HG02623 (cell line): ENCODE measurements at regions not wholly inside any gene's neighbourhood (a gene's known extent, or its start where the extent isn't known, plus 50 kb on each side); places are given as distances from the start of the nearest gene placed in this dataset.
"Not testable (repeated sequence)": the region's sequence is repeated elsewhere in the genome, so short reads cannot be mapped to it uniquely, and the experiment has no call there.

ENCODE experiments used
- ATAC-seq: cut with Tn5 transposase; IDR thresholded peaks from one replicate; pipeline ENCODE4 v1.9.1; 2021; ENCODE audit warnings: moderate library complexity; ENCODE audit not compliant: unreplicated experiment

DNA sequence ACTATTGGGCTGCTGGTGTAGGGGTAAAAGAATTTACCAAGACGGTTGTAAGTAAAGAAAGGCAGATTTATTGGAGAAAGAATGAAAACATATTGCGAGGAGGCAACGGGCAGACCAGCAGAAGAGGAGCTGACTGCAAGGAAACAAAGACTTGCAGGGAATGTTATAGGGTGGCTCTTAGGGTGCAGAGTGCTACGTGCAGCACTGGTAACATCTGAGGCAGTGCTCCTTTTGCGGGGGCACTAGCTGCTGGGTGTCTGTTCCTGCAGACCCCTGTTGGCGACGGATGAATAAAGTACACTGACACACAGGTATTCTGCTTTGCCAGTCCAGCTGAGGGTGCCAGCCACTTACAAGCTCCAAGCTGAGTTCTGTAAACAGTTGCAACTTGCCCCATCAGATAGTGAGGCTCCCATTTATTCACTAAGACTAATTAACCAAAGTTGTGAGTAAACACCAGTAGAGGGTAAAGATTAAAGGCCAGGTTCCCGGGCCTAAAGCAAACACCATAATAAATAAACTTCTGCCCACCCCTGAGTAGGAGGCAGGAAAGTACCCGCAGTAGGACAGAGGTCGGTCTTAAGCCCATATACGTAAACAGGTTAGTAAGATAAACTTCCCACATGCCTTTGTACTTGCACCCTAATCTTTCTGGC lies 140.2 kb upstream of the KCNK1 start:
- ATAC-seq = no peak

DNA sequence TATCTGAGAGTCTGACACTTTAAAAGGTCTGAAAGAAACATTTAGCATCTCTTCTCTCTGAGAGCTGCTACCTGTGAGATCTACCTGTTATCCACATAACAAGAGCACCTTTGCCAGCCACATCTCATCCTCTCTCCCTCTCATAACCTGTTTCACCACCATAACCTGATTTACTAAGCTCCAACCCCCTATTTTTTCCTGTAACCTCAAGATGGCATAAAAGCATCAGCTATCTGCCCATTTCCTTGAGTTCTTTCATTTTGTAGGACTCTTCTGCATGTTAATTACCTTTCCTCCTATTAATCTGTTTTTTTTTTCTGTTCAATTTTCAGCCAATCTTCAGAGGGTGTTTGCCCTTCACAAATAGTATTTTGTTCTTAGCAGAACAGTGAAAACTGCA lies 136.5 kb upstream of the KCNK1 start:
- no peak for ATAC-seq

- no peak for ATAC-seq
These were observed 135.3 kb upstream of the KCNK1 start for GRCh38 chr1:233478611-233479010.

- ATAC-seq = no peak
These were observed 134.6 kb upstream of the KCNK1 start for GRCh38 chr1:233479110-233479890.

- ATAC-seq = no peak
These were observed 133.7 kb upstream of the KCNK1 start for GRCh38 chr1:233480198-233480597.

- ATAC-seq = no peak
These were observed 131.5 kb upstream of the KCNK1 start for GRCh38 chr1:233482388-233482787.

GRCh38 chr1:233485385-233485784 lies 128.5 kb upstream of the KCNK1 start:
- ATAC-seq = no peak

DNA sequence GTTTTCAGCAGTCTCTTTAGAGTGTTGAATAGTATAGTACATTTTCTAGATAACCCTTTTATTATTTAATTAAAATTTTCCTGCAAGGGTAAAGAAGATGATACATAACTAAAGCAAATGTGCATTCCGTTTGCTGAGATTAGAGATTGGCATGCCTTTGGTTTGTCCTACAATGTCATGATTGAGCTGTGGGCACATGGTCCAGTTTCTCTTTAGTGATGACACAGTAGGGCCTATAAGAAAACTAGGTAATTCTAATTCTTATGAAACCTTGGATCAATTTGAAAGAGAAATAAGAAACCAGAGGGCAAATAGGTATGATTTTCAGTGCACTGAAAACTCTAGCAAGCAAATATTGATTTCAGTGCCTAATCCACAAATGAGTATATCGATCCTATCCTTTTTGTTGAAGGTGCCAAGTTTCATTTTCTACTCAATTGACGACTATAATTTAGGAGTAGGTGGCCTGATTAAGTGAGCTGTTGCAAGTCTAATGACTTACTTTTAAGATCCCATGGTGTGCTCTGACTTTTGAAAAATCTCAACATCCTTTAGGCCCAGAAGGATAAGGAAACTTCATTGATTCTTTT lies 128.0 kb upstream of the KCNK1 start:
- no peak for ATAC-seq

DNA sequence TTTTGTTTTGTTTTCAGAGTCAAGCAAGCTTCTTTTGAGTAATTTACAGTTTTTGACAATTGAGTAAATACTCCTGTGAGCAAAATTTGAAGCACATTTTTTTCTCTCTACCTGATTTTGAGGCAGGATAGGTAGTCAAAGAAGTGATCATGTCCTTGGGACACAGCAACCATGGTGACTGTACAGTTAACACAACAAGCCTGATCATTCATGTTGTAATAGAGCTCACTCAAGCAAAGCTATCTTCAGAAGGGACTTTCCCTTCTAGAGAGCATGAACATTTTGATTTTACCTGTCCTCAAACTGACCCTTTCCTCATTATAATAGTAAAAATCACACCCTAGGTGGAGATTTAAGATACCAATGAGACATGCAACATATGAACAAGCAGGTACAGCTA lies 126.5 kb upstream of the KCNK1 start:
- no peak for ATAC-seq

GRCh38 chr1:233489411-233489810 lies 124.5 kb upstream of the KCNK1 start:
- ATAC-seq = no peak

DNA sequence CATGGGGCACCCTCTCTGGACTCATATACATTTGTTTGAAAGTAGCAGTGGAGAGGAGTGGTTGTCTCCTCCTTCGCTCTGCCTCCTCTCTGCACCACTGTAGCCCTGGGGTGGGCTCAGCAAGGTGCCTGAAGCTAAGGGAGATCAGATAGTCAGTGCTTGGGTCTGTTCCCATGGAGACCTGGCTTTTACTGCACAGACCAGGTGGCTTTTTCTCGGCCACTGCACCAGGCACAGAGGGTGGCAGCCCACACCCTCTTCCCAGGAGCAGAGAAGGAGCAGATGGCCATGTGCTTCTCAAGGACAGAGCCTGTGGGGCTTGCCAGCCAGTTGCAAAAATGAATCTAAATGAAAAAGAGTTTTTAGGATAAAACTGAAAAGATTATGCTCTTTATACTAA lies 123.4 kb upstream of the KCNK1 start:
- ATAC-seq = no peak

DNA sequence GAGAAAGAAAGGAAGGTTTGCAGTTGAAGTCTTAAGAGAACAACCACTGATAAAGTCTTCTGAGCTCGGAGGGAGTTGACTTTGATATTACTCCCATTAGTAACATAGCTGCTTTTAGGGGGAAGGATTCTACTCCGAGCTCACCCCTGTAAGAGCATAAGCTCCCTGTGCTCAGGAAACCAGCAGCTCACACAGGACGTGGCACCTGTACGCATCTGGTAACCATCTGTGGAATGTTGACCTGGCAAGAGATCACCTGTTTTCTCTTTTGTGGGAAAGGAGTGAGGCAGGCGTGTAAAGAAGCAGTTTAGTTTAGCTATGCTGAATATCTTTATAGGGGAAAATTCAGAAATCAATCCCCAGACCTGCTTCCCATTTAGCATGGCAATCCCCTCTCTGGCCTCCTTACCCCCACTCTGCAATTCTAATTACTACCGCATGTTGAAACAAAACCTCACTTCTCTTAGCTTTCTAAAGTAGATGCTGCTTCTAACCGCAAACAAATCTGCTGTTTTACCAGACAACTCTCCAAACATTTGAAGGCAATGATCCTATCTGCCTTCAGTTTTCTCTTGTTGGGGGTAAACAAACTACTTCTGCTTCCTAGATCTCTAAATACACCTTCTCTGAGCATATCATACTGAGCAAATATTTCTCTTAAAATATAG lies 121.8 kb upstream of the KCNK1 start:
- no peak for ATAC-seq

GRCh38 chr1:233496993-233497392 lies 116.9 kb upstream of the KCNK1 start:
- no peak for ATAC-seq

- ATAC-seq = no peak
These were observed 116.2 kb upstream of the KCNK1 start for GRCh38 chr1:233497679-233498078.

GRCh38 chr1:233500106-233500505 lies 113.8 kb upstream of the KCNK1 start:
- ATAC-seq = no peak

DNA sequence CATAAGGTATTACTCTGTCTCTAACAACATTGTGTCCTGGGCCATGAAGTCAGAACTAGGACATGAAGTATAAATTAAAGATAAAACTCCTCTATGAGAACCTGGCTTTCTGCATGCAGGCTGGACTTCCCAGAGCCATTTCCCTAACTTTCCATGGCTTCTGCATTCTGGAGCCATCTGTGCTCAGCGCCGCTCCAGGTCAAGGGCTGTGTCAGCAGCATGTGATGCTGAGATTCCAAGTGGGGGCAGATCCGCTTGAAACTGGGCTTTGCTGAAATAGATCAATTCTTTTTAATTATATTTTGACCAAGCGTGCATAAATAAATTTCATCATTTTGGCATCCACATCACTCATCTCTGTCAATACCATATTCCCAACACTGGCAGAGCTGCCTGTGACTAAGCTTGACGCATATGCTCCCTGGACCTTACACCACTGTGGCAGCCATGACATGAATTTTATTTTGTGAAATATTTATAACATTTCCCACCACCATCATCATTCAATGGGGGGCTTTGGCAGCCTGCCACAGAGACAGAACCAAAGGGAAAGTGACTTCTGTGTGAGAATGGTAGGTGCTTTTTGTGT lies 110.4 kb upstream of the KCNK1 start:
- no peak for ATAC-seq

GRCh38 chr1:233505130-233505529 lies 108.8 kb upstream of the KCNK1 start:
- ATAC-seq = no peak

DNA sequence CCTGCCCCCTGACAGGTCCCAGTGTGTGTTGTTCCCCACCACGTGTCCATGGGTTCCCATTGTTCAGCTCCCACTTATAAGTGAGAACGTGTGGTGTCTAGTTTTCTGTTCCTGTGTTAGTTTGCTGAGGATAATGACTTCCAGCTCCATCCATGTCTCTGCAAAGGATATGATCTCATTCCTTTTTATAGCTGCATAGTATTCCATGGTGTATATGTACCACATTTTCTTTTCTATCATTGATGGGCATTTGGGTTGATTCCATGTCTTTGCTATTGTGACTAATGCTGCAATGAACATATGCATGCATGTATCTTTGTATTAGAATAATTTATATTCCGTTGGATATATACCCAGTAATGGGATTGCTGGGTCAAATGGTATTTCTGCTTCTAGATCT lies 108.0 kb upstream of the KCNK1 start:
- not testable (repeated sequence) for ATAC-seq

- ATAC-seq = no peak
These were observed 104.4 kb upstream of the KCNK1 start for GRCh38 chr1:233509526-233509925.

GRCh38 chr1:233512538-233512937 lies 101.4 kb upstream of the KCNK1 start:
- ATAC-seq = no peak

DNA sequence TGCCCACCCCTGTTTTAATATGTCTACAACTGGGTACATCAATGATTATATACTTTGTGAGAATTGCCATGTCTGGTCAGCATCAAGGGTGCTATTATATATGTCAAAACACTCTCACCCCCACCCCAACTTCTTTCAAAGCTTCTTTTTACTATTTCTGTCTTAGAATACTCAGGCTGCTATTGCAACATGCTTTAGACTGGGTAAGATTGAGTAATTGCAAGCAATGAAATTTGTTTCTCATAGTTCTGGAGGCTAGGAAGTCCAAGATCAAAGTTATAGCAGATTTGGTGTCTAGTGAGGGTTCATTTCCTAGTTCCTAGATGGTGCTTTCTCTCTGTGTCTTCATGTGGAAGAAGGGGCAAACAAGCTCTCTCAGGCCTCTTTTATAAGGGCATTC lies 100.5 kb upstream of the KCNK1 start:
- ATAC-seq = no peak
